Inflammatory macrophage (primary cell): ENCODE measurements at regions not wholly inside any gene's neighbourhood (a gene's known extent, or its start where the extent isn't known, plus 50 kb on each side); places are given as distances from the start of the nearest gene placed in this dataset.

Experiments
- DNase-seq, 2 donors: peaks; one replicate each; pipeline ENCODE4 v3.0.0-alpha.2; 2020 to 2022

DNA sequence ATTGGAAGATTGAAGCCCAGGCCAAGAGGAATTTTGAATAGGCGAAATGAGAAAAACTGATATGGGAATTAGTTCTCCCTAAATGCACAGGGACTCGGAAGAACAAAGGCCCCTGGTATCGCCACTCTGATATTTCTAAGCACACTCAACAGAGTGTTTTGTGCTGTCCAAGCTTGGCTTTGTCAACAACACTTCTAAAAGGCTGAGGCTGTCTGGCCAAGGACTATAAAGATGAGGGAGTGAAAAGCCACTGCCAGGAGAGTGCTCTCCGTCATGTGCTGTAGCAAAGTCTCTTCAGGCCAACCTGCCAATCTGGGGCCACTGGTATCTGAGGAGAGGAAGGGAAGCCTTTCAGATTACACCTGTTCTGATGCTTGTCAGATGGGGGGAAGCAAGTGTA lies 611.2 kb upstream of the PIK3C3 start:
- DNase-seq: no peak

DNA sequence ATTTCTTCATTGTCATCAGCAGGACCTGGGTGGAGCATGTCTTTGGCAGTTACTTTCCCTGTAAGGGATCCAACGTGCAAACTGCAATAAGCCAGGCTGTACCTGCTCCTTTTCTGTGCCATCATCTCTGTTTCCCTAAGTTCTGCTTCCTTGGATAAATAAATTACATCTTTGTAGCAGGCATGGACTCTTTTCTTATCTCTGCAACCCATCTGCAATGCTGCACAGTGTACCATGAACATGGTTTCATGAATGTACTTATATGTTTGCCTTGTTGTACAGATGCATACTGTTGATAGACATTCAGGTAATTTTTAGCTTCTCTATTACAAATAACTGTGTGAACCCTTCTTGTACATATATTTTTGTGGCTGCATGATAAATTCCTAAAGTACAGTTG lies 616.7 kb upstream of the PIK3C3 start:
- no peak for DNase-seq

DNA sequence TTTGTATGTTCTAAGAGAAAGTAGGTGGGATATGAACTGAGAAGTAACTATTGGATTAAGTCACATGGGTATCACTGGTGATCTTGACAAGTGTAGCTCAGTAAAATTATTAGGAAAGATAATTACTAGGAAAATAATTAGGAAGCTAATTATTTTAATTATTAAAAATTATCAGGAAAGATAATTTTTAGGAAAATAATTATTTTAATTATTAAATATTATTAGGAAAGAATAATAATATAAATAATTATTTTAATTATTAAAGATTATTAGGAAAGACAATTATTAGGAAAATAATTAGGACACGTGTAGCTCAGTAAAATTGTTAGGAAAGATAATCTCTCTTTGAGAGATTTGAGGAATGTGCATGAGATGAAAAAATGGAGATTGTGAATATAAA lies 623.4 kb upstream of the PIK3C3 start:
- no peak for DNase-seq

DNA sequence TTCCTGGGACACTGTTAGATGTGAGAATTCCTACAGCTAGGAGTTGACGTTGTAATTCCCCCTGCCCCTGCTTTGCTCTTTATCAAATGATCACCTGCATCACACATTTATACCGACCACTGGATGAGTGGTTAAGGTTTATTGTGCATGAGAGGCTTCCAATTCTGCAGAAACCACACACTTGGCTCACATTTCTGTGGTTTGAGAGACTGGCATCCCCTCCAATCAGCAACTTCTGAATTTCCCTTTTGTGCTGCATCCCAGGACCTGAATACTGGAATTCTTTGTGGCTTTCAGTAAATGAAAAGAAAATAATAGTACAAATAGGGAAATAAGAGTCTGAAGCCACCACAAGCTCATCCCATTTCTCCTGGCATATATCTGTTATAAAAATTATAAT lies 628.7 kb upstream of the PIK3C3 start:
- no peak for DNase-seq

DNA sequence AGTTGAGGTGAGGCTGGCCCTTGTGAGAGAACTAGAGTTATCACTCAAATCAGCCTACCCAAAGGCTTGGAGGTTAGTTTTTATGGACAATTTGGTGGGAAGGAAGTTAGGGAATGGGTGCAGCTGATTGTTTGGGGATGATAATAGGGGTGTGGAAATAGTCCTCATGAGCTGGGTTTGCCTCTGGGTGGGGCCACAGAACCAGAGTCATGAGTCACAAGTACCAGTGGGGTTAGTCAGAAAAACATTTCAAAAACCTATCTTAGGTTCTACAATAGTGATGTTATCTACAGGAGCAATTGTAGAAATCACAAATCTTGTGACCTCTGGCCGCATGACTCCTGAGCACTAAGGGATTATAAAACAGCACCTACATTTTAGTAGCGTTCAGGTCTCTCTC lies 630.1 kb upstream of the PIK3C3 start:
- no peak for DNase-seq

DNA sequence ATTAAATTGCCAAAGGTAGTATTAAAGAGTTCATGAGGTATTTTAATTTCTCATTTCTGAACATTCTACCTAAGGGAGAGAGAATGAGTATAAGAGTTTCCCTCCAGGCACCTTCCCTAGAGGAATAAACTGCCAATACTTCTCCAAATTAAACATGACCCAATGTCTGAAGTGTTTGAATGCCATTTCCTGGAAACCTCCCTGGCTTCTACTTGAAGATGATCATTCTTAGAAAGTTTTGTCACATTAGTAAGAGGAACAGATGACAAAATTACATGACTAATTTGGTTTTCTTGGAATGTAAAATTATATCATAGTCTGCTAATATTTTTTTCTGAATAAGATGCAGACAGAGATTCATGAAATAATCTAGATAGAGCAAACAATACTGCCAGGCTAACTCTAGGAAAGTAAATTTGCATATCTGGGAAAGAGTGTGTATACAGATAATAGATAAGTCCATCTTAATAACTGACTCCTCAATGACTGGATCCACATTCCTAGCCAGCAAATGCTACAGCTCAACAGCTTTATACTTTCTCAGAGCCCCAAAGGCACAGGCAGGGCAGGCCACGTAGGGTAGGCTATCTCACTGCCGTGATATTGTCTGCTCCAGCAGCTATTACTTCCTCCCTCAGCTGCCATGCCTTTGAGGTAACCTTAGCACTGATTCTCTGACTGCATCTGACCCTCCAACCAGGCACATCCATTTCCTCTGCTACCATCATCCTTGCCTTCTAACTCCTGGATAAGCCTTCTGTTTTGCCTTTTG lies 630.8 kb upstream of the PIK3C3 start:
- no peak for DNase-seq

DNA sequence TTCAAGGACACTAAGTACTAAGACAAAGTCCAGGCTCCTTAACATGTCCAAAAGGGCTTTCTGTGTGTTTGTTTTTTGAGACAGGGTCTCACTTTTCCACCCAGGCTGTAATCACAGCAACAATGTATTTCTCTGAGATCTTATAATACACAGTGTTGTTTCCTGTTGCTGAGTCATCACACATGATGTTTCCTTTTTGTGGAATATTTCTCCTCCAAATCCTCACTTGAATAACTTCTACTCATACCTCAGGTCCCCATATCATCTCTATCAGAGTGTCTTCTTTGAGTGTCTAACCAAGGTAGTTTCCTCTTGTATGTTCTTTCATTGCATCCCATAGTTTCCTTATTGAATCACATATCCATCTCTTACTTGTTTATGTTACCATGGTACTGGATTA lies 632.0 kb upstream of the PIK3C3 start:
- no peak for DNase-seq

DNA sequence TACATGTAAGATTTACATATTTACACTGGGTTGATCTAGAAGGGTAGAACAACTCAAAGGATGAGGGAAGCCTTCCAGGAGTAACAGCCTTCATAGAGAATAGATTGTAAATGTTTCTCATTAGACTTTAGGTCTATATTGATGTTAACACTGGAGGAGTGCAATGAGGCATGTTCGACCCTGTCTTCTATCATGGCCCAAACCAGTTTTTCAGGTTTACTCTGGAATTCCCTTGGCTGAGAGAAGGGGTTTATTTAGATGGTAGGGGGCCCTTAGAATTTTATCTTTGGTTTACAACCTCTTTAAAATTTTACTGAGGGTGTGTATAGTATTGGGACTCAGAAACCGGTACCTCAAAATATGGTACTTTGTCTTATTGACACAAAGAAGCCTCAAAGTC lies 634.9 kb upstream of the PIK3C3 start:
- DNase-seq: no peak

DNA sequence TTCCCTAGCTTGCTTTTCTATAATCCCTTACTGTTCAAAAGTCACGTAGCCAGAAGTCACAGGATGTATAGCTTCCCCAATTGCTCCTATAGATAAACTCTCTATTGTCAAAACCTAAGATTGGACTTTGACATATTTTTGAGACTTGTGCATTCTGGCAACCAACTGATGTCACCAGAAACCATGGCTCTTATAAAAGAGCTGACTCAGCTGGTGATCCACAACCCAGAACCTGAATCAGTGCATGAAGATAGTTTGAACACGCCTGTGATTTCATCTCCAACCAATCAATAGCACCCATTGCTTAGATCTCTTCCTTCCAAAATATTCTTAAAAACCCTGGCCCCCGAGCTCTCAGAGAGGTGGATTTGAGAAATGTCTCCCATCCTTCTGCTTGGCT lies 639.9 kb upstream of the PIK3C3 start:
- DNase-seq: no peak

DNA sequence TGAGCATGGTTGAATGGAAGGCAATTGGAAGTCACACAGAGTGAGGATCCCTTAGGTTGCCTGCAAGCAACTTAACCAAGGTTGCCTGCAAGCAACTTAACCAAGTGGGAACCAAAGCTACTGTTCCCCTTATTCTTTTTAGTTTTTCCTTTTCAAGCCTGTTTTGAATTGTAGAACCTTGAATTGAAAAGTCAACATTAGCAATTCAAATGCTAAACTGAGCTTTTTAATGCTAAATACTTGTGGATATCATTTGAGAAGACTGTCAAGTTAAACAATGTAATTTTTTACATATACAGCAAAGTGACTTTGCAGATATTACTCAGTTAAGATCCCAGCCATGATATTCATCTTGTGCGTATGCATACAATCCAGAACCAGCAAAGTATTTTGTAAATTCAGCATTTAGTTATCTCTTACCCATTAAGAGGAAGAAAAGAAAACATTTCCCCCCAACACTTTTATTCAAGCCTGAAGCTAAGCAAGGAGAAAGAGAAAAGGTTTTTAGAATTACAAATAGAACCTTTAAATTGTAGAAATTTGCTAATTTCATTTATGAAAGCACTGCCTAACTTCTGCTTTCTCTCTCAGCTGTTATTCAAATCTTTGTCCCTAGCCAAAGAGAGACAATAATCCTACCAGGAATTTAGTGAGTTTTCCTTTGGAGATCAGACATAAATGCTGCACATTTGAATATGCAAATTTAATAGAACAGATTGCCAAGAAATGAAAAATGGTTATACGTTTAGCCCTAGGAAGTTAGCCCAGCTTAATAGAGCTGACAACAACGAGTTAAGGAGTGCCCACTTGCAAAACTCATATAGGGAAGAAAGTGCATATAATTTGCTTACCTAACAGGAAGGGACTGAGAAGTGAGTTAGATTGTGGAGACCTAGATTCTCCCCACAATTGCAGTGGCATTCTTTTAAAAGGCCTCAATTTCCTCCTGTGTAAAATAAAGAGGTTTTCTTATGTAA lies 643.2 kb upstream of the PIK3C3 start:
- DNase-seq: no peak

DNA sequence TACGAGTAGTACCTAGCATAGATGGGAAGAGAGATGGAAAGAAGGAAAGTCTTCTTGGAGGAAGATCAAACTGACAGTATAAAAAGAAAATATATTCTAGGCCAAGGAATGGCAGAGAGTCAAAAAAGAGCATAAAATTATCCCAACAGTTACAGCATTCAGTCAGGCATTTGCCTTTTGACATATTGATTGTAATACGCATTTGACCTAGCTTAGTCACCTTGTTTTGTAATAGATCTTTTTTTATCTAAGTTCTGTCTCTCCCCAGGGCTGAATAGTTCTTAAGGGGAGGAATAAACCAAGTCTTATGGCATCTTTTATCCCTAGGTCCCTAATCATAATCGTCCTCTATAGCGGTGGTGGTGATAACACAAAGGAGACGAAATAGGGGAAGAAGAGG lies 657.3 kb upstream of the PIK3C3 start:
- no peak for DNase-seq

DNA sequence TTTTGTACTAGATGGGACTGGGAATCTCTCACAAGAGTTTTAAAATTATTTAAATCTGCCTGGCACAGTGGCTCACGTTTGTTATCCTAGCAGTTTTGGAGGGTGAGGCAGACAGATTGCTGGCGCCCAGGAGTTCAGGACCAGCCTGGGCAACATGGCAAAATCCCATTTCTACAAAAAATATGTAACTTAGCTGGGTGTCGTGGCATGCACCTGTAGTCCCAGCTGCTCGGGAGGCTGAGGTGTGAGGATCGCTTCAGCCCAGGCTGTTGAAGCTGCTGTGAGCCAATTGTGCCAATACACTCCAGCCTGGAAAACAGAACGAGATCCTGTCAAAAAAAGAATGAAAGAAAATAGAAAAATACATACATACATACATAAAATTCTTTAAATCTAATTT lies 685.7 kb upstream of the PIK3C3 start:
- no peak for DNase-seq

DNA sequence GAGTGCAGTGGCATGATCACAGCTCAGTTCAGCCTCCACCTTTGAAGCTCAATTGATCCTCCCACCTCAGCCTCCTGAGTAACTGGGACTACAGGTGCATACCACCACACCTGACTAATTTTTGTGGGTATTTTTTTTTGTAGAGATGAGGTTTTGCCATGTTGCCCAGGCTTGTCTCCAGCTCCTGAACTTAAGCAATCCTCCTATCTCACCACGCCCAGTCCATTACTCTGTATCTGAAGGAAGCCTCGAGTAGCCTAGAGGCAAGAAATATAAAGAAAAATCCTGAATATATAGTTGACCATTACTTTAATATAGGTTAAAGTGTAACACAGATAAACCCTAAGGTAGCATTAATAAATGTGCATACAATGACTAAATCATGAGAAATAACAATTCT lies 686.8 kb upstream of the PIK3C3 start:
- no peak for DNase-seq

DNA sequence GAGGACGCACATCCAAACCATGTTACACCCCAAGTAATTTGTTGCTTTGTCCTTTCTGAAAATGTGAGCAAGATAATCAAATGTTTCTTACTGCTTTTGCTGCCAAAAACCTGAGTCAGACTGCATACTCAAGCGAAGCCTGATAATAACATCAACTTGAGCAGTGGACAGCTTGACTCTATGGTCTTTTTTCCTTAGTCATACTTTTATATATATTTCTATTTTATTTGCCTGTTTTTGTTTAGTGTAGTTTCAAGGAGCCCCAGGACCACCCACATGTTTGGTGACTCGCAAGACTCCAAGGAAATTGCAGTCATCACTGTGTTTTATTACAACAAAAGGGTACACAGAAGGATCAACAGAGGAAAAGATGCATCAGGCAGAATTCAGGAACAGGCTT lies 688.4 kb upstream of the PIK3C3 start:
- DNase-seq: no peak

DNA sequence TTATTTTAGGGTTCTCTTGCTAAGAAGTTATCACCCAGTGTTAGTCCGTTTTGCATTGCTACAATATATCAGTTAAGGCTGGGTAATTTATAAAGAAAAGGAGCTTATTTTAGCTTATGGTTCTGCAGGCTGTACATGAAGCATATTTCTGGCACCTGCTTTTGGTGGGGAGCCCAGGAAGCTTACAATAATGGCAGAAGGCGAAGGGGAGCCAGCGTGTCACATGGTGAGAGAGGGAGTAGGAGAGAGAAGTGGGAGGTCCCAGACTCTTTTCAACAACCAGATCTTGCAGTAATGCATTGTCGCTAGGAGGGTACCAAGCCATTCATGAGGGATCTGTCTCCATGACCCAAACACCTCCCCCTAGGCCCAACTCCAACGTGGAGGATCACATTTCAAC lies 688.8 kb upstream of the PIK3C3 start:
- DNase-seq: no peak

DNA sequence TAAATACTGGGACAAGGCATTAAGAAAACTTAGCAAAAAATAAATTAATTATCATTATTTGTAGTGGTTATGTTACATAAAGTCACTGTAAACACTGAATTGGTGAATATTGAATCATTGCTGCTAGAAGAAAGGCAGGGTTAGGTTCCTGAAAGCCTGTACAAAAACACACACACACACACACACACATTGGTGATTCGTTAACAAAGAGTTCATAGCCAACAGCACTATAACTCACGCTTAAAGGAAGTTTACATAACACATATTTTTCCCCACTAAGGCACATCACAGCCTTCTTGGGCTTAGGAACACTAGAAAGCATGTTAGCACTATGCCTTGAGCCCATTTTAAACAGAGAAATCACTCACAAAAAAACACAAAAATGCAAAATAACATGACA lies 690.0 kb upstream of the PIK3C3 start:
- DNase-seq: no peak

DNA sequence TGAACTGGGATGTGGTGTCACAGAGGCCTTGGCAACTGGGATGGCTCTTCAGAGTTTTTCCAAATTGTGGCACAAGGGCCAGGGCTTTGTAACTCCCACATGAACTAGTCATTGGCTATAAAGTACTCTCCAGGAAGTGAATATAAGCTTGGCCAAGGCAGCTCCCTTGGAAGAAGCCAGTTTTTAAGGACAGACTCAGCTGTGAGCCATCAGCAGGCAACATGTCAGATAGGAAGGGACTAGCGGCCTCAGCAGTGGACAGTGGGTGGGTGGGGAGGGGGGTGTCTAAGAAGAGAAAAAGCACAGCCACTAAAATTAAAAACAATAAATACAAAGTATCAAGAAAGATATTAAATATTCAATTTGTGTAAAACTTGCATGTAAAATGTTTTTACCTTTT lies 691.1 kb upstream of the PIK3C3 start:
- no peak for DNase-seq

DNA sequence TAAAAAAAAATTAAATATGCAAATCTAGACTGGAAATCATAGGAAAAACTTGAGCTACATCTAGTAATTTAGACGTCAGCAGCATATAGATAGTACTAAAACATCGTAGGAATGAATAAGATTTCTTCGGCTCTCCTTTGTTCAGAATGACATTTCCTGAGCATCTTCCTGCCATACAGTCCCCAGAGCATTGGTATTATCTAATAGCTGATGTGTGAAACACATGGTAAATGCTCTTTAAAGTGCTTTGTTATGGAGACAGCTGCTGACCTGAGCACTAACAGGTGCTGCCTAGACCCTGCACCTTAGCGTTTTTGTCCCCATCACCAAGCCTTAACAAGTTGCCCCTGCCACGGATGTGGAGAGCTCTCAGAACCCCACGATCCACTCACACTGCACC lies 692.3 kb upstream of the PIK3C3 start:
- DNase-seq: no peak

DNA sequence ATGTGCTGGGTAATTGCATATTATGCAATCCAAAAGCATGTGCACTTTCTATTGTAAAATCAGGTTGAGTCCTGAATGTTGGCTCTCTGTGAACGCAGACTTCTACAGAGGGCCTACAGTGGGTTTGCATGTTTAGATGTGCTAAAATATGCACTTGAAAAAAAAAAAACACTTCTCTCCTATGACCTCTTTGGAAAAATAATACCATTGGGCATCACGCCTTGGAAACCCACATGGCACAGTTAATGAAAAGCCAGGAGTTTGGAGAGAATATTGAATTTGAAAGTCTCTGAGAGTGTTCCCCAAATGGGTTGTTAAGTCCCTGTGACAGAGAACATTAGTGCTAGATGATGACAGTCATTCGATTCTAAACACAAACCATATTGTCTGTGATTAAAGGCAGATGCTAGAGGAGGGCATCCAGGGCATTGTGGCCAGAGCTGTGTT lies 710.4 kb upstream of the PIK3C3 start:
- DNase-seq: no peak

DNA sequence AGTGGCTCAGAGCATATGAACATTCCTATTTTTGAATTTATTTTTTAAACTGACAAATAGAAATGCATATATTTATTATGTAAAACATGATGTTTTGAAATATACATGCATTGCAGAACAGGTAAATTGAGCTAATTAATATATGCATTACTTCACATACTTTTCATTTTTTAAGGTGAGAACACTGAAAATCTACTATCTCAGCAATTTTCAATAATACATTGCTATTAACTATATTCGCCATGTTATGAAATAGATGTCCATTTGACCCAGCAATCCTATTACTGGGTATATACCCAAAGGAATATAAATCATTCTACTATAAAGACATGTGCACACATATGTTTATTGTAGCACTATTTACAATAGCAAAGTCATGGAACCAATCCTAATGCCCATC lies 717.7 kb upstream of the PIK3C3 start:
- DNase-seq: no peak

DNA sequence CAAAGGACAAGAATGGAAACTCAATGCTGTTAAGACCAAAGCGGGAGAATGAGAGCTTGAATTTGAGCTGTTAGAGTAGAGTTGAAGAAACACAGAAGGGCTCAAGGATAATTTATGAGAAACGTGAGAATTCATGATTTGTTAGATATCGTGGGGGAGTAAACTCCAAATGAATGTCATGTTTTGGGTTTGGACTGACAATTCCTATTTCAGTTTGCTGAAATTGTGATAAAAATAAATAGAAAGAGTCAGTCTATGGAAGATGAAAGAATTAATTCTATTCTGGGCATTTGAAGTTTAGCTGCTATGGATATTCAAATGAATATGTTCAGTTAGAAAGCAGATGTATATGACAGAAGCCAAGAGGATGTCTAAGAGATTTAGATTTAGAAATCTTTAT lies 723.4 kb upstream of the PIK3C3 start:
- no peak for DNase-seq

DNA sequence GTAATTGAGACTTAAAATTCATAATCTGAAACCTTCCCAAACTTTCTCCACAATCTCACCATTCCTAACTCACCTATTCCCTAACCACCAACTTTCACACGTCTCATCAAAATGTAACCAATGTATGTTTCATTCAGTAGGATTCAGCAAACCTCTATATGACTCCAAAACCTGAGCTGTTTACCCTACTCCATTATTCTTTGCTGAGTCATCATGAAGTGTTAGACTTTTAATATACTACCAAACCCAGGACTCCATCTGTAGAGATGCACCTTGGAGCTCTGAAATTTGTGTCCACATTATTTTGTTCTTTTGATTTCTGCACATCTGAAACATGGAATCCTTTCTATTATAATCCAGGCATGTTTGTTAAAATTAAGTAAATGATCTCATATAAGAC lies 727.0 kb upstream of the PIK3C3 start:
- DNase-seq: no peak

DNA sequence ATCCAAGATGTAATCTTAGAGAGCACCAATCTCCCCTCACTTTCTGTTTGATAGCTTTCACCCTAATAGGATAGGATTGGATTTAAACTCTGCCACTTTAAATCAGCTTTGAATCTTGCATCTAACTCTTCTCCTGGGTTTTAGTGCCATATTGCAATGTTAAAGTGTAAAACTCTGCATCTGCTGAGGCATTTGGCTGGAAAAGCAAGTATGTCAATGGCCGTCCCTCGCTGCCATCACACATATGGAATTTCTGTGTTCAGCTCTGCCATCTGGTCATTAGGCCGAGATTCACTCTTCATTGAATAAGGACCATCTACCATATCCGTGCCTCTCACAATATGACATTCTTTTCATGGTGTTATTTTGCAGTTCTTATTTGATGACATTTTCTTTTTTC lies 728.1 kb upstream of the PIK3C3 start:
- no peak for DNase-seq

DNA sequence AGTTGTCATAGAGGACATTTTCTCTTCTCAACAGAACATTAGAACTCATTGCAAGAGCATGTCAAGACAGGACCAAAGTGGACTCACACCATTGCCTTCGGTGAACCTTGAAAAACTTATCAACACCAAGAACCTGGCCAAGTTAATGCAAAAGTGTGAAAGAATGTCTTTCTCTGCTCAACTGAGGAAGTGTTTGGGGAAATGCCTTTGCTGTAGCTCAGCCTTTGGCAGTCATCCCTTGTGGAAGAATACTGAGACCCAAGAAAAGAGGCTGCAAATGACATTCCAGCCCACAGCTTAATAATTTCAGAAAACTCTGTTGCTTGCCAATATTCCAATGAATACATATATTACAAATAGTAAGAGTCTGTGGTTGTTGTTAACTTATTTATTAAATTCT lies 728.8 kb upstream of the PIK3C3 start:
- DNase-seq: no peak
